ENCODE measurements at regions not wholly inside any gene's neighbourhood (a gene's known extent, or its start where the extent isn't known, plus 50 kb on each side); places are given as distances from the start of the nearest gene placed in this dataset.

GRCh38 chr20:40257763-40258162 lies 431.3 kb downstream of the MAFB start:
- TF ChIP-seq USF2 (CRISPR knock-in tag; IDR thresholded peaks at IDR 0.05) (no peak), CTCF (IDR thresholded peaks at IDR 0.05) (no peak), RORB (CRISPR knock-in tag; IDR thresholded peaks at IDR 0.05) (no peak), ESRRA (CRISPR knock-in tag; IDR thresholded peaks at IDR 0.05; ENCODE audit: borderline replicate concordance) (no peak), ZNF232 (CRISPR knock-in tag; IDR thresholded peaks at IDR 0.05) (no peak), ZNF219 (CRISPR knock-in tag; IDR thresholded peaks at IDR 0.05; ENCODE audit: borderline replicate concordance) (no peak), ZNF423 (CRISPR knock-in tag; IDR thresholded peaks at IDR 0.05) (no peak), CREM (CRISPR knock-in tag; IDR thresholded peaks at IDR 0.05) (no peak)
- TF ChIP-seq, protein P1, sequence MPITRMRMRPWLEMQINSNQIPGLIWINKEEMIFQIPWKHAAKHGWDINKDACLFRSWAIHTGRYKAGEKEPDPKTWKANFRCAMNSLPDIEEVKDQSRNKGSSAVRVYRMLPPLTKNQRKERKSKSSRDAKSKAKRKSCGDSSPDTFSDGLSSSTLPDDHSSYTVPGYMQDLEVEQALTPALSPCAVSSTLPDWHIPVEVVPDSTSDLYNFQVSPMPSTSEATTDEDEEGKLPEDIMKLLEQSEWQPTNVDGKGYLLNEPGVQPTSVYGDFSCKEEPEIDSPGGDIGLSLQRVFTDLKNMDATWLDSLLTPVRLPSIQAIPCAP (CRISPR knock-in tag; IDR thresholded peaks at IDR 0.05) = no peak

Measured in WTC11 (cell line).